GDM1 (cell line): ENCODE measurements at regions not wholly inside any gene's neighbourhood (a gene's known extent, or its start where the extent isn't known, plus 50 kb on each side); places are given as distances from the start of the nearest gene placed in this dataset.

ENCODE experiments used
- DNase-seq: peaks from one replicate; lab custom pipeline; 2025; lab: John Stamatoyannopoulos, UW

- DNase-seq: peak; percentile 41
These were observed 184.2 kb upstream of the ZEB2 start for GRCh38 chr2:144703852-144704708.

GRCh38 chr2:144702051-144702450 lies 182.1 kb upstream of the ZEB2 start:
- no peak for DNase-seq

- DNase-seq: no peak
These were observed 181.3 kb upstream of the ZEB2 start for GRCh38 chr2:144701259-144701658.

GRCh38 chr2:144698156-144698555 lies 178.2 kb upstream of the ZEB2 start:
- no peak for DNase-seq

GRCh38 chr2:144695657-144696056 lies 175.7 kb upstream of the ZEB2 start:
- DNase-seq: no peak

- DNase-seq: no peak
These were observed 174.5 kb upstream of the ZEB2 start for GRCh38 chr2:144694456-144694855.

- DNase-seq: no peak
These were observed 173.3 kb upstream of the ZEB2 start for GRCh38 chr2:144693179-144693578.

GRCh38 chr2:144692661-144693060 lies 172.7 kb upstream of the ZEB2 start:
- DNase-seq: no peak

- no peak for DNase-seq
These were observed 170.9 kb upstream of the ZEB2 start for GRCh38 chr2:144690771-144691170.

- DNase-seq: no peak
These were observed 166.7 kb upstream of the ZEB2 start for GRCh38 chr2:144686518-144687215.

GRCh38 chr2:144683966-144684365 lies 164.0 kb upstream of the ZEB2 start:
- no peak for DNase-seq

- DNase-seq: no peak
These were observed 163.3 kb upstream of the ZEB2 start for GRCh38 chr2:144683107-144683753.

GRCh38 chr2:144682248-144682647 lies 162.3 kb upstream of the ZEB2 start:
- DNase-seq: no peak

GRCh38 chr2:144681389-144681788 lies 161.5 kb upstream of the ZEB2 start:
- DNase-seq: no peak

GRCh38 chr2:144679942-144680341 lies 160.0 kb upstream of the ZEB2 start:
- no peak for DNase-seq

- DNase-seq: no peak
These were observed 158.8 kb upstream of the ZEB2 start for GRCh38 chr2:144678736-144679135.

- no peak for DNase-seq
These were observed 155.8 kb upstream of the ZEB2 start for GRCh38 chr2:144675731-144676130.

GRCh38 chr2:144675331-144675730 lies 155.4 kb upstream of the ZEB2 start:
- no peak for DNase-seq

GRCh38 chr2:144674071-144674470 lies 154.2 kb upstream of the ZEB2 start:
- no peak for DNase-seq

GRCh38 chr2:144673456-144673855 lies 153.5 kb upstream of the ZEB2 start:
- no peak for DNase-seq

GRCh38 chr2:144671695-144672455 lies 152.0 kb upstream of the ZEB2 start:
- DNase-seq: no peak

- DNase-seq: no peak
These were observed 150.8 kb upstream of the ZEB2 start for GRCh38 chr2:144670738-144671137.
